RWPE1 (cell line): ENCODE measurements at regions not wholly inside any gene's neighbourhood (a gene's known extent, or its start where the extent isn't known, plus 50 kb on each side); places are given as distances from the start of the nearest gene placed in this dataset.

Experiments
- CTCF ChIA-PET: fragments of 350-600 bp; sonication (Branson Sonifier 250); formaldehyde crosslinking; extraction: SDS; loops from one replicate; lab custom pipeline; 2021; lab: Yijun Ruan, JAX
- POLR2A ChIA-PET: fragments of 400-600 bp; formaldehyde crosslinking; extraction: SDS; loops from one replicate; lab custom pipeline; 2020; ENCODE audit warnings: antibody characterized with exemption; ENCODE audit not compliant: low non-redundant PET; lab: Yijun Ruan, JAX
- DNase-seq: peaks from one replicate; pipeline ENCODE4 v3.0.0; 2012; ENCODE audit warnings: low spot score
- H3K27ac ChIP-seq: fragments of 450-650 bp; 2 replicates; pipeline ENCODE4 v1.5.1; 2017
- TF ChIP-seq, protein P1 (sequence below): fragments of 450-650 bp; conservative IDR thresholded peaks from 2 replicates; pipeline ENCODE4 v1.5.1; 2017; ENCODE audit warnings: low read depth, mild to moderate bottlenecking

DNA sequence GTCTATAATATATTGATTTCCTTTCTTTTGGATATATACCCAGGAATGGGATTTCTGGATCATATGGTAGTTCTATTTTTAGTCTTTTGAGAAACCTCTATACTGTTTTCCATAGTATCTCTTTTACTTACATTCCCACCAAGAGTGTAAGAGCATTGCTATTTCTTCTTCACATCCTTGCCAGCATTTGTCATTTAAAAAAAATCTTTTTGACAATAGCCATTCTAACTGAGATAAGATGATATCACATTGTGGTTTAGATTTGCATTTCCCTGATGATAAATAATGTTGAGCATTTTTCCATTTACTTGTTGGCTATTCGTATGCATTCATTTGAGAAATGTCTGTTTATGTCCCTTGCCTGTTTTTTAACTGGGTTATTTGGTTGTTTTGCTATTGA lies 467.4 kb downstream of the COL11A1 start:
- TF ChIP-seq, protein P1, sequence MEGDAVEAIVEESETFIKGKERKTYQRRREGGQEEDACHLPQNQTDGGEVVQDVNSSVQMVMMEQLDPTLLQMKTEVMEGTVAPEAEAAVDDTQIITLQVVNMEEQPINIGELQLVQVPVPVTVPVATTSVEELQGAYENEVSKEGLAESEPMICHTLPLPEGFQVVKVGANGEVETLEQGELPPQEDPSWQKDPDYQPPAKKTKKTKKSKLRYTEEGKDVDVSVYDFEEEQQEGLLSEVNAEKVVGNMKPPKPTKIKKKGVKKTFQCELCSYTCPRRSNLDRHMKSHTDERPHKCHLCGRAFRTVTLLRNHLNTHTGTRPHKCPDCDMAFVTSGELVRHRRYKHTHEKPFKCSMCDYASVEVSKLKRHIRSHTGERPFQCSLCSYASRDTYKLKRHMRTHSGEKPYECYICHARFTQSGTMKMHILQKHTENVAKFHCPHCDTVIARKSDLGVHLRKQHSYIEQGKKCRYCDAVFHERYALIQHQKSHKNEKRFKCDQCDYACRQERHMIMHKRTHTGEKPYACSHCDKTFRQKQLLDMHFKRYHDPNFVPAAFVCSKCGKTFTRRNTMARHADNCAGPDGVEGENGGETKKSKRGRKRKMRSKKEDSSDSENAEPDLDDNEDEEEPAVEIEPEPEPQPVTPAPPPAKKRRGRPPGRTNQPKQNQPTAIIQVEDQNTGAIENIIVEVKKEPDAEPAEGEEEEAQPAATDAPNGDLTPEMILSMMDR, result no peak
- H3K27ac ChIP-seq, result no peak overlapping the region
- no peak for DNase-seq
- POLR2A ChIA-PET, result no interaction called here
- CTCF ChIA-PET, result no interaction called here

DNA sequence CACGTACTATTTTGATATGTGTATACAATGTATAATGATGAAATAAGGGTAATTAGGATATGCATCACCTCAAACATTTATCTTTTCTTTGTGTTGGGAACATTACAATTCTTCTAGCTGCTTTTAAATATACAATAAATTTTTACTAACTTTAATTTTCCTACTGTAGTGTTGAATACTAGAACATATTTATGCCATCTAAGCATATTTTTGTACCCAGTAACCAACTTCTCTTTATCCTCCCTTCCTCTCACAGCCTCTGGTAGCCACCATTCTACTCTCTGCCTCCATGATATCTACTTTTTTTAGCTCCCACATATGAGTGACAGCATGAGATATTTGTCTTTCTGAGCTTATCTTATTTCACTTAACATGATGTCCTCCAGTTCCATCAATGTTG lies 468.0 kb downstream of the COL11A1 start:
- TF ChIP-seq, protein P1, result no peak
- DNase-seq, result no peak
- ChIA-PET CTCF (no interaction called here), POLR2A (no interaction called here)
- no peak overlapping the region for H3K27ac ChIP-seq

DNA sequence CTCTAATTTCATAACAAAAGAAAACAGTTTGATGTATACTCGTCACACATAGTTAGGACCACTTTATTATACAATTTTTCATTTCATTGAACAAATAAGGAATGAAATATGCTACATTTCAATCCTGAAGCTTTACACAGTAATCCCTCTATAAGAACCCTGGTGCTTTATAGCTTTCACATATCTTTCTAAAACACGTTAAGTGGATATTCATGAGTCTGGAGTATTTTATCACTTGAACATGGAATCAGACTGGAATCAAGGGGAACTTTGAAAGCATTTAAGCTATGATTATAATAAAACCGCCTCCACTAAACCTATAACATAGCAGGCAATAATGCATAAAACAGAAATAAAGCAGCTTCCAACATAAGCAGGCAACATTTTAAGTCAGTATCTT lies 476.6 kb downstream of the COL11A1 start:
- ChIA-PET POLR2A (no interaction called here), CTCF (interaction anchor here (0.5 kb wide), 1 partner anchor 411 kb away, joined by 3 read pairs; no protein-coding TSS in a partner anchor)
- TF ChIP-seq, protein P1, result no peak
- no peak overlapping the region for H3K27ac ChIP-seq
- DNase-seq, result no peak

DNA sequence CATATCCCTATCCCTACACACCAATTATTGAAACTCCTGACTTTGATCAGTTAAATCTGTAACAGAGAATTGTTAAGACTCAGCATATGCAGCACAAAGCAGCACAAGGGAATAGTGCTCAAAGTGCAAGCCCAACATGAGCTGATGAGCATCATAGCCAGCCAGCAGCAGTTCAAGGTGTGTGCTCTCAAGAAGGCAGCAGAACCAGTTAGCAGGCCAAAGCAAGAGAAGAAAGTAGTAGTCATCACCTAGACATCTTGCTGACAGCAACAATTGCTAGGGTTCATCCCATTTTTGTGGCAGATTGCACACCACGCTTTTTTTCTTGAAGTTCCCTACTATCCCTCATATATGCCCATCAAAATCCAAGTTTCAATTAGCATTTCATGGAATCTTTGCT lies 478.3 kb downstream of the COL11A1 start:
- CTCF ChIA-PET, result no interaction called here

DNA sequence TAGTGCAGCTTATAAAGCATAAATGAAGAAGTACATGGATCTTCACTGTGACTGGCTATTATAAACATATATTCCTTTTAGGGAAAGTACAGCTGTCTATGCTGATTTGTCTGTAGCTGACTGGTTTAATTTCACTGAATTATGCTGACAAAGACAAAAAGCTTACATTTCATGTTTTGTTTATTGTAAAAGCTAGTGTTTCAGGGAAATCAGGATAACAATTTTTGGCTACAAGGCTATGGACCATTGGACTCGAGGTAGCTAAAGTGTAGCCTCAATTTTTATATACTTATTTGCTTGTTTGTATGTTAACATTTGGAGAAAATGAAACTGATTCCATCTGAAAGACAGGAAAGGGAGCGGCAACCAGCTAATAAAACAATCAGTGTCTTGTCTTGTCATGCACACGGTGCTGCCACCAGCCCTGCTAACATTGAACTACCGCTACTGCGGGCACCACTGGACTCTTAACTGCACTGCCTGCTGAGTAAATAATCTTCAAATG lies 480.2 kb downstream of the COL11A1 start:
- TF ChIP-seq, protein P1, result no peak
- ChIA-PET CTCF (interaction anchor here (0.6 to 1.1 kb wide), 2 partner anchors 100 to 822 kb away, joined by 4 read pairs; no protein-coding TSS in a partner anchor), POLR2A (no interaction called here)
- H3K27ac ChIP-seq, result no peak overlapping the region
- peak; percentile 4 for DNase-seq

More for the DNA sequence above, 478.3 kb downstream of the COL11A1 start:
- no peak overlapping the region for H3K27ac ChIP-seq
- DNase-seq, result no peak
- POLR2A ChIA-PET, result no interaction called here
- TF ChIP-seq, protein P1, result no peak

DNA sequence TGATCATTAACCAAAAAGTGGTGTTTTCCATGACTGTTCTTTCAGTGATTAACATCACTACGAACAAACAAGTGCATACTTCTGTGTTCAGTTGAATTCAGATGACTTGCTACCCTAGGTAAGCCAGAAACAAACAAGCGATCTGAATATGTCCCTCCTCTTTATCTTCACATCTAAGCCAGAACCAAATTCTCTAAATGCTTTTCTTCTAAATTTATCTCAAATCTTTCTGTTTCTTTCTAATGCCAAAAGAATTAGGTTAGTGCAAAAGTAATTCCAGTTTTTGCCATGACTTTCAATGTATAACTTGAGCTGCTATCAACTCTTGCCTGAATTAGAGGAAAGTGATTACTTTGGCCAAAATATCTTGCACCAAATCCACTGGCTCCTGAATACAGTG lies 481.2 kb downstream of the COL11A1 start:
- TF ChIP-seq, protein P1, result no peak
- CTCF ChIA-PET, result no interaction called here
- no peak for DNase-seq
- POLR2A ChIA-PET, result no interaction called here
- no peak overlapping the region for H3K27ac ChIP-seq
